ENCODE measurements at regions not wholly inside any gene's neighbourhood (a gene's known extent, or its start where the extent isn't known, plus 50 kb on each side); places are given as distances from the start of the nearest gene placed in this dataset.

- DNase-seq (ENCODE audit: insufficient read length, low spot score) (no peak), FAIRE-seq (no peak)
- TF ChIP-seq PAX5 (IDR thresholded peaks at IDR 0.05; ENCODE audit: insufficient read depth, low read length, severe bottlenecking) (no peak), POLR2AphosphoS5 (IDR thresholded peaks at IDR 0.05; ENCODE audit: low read depth, low read length) (no peak), POLR2A (IDR thresholded peaks at IDR 0.05; ENCODE audit: low read depth, low read length) (no peak), SPI1 (IDR thresholded peaks at IDR 0.05; ENCODE audit: low read depth, low read length) (no peak), TAF1 (IDR thresholded peaks at IDR 0.05; ENCODE audit: low read depth, low read length) (no peak), POU2F2 (IDR thresholded peaks at IDR 0.05; ENCODE audit: low read depth, low read length) (no peak)
These were observed 110.0 kb downstream of the GLUL start for GRCh38 chr1:182281541-182281940.

DNA sequence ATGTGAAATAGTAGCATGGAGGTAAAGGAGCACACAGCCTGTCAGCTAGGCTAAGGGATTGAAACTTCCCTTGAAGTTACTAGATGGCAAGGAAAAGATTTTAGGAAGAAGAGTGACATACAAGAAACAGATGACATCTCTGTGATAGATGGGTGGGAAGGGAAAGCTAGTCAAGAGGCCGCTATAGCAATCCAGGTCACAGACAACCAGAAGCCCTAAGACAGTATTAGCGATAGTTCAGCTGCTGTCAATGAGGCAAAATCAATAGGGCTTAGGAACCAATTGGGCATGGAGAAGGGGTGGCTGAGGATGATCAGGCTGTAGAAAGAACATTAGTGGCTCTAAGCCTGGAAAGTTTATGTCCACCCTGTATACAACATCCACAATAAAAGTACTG is 111.1 kb downstream of the GLUL start:
- DNase-seq (ENCODE audit: insufficient read length, low spot score) (no peak), FAIRE-seq (no peak)
- TF ChIP-seq TAF1 (IDR thresholded peaks at IDR 0.05; ENCODE audit: low read depth, low read length) (no peak), SPI1 (IDR thresholded peaks at IDR 0.05; ENCODE audit: low read depth, low read length) (no peak), POLR2A (IDR thresholded peaks at IDR 0.05; ENCODE audit: low read depth, low read length) (no peak)

GRCh38 chr1:182279724-182280503 is 111.7 kb downstream of the GLUL start:
- FAIRE-seq (no peak), DNase-seq (ENCODE audit: insufficient read length, low spot score) (no peak)
- TF ChIP-seq POLR2AphosphoS5 (IDR thresholded peaks at IDR 0.05; ENCODE audit: low read depth, low read length) (no peak), PAX5 (IDR thresholded peaks at IDR 0.05; ENCODE audit: insufficient read depth, low read length, severe bottlenecking) (no peak), POLR2A (IDR thresholded peaks at IDR 0.05; ENCODE audit: low read depth, low read length) (no peak), POU2F2 (IDR thresholded peaks at IDR 0.05; ENCODE audit: low read depth, low read length) (no peak), SPI1 (IDR thresholded peaks at IDR 0.05; ENCODE audit: low read depth, low read length) (no peak), TAF1 (IDR thresholded peaks at IDR 0.05; ENCODE audit: low read depth, low read length) (no peak)

DNA sequence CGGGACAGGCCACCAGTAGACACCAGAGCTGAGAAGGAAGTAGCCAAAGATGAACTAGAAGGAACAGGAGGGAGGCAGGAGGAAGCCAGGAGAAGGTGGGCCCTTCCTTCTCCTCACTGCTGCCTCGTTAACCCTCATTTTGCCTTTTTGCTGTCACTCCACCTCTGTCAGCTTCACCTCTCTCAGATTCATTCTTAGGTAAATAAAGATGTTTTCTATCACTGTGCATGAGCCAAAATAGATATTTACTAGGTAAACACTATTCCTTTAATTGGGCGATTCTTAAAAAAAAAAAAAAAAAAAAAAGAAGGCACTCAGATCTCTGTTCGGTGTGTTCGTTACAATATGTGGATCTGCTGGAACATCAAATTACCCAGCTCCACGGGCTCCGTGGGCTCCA is 112.3 kb downstream of the GLUL start:
- no peak for TF ChIP-seq SPI1 (IDR thresholded peaks at IDR 0.05; ENCODE audit: low read depth, low read length)
- TF ChIP-seq POU2F2 (IDR thresholded peaks at IDR 0.05; ENCODE audit: low read depth, low read length): no peak
- no peak for TF ChIP-seq POLR2AphosphoS5 (IDR thresholded peaks at IDR 0.05; ENCODE audit: low read depth, low read length)
- TF ChIP-seq TAF1 (IDR thresholded peaks at IDR 0.05; ENCODE audit: low read depth, low read length): no peak
- no peak for TF ChIP-seq POLR2A (IDR thresholded peaks at IDR 0.05; ENCODE audit: low read depth, low read length)
- TF ChIP-seq PAX5 (IDR thresholded peaks at IDR 0.05; ENCODE audit: insufficient read depth, low read length, severe bottlenecking): no peak
- DNase-seq (ENCODE audit: insufficient read length, low spot score) (no peak), FAIRE-seq (no peak)

DNA sequence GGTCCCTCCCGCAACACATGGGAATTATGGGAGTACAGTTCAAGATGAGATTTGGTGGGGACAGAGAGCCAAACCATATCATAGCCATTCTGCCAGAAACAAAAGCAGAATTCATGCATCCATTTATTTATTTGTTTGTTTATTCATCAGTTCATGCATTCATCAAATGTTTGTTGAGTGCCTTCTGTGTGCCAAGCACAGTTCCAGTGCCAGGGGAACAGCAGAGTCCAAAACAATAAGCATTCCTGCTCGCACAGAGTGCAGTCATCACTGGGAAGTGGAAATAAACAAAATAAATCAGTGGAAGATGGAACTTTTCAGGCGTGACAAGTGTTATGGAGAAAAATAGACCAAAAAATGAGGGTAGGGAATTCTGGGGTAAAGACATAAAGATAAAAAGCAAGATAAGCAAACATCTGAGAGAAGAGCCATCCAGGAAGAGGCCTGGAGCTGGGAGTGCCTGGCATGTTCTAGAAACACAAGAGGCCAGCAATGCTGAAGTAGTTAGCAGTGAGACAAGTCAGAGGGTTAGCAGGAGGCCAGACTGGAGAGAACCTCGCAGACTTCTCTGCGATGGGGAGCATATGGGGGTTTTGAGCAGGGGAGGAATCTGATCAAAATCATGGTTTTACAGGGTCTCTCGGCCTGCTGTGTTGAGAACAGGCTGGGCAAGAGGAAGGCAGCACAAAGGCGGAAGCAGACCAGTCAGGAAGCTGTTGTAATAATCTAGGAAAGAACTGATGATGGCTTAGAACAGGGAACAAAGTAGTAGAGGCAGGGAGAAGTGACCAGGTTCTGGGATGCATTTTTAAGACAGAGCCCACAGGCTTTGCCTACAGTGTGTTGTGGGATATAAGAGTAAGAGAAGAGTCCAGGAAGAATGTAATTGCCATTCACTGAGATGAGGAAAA is 113.2 kb downstream of the GLUL start:
- TF ChIP-seq SPI1 (IDR thresholded peaks at IDR 0.05; ENCODE audit: low read depth, low read length) (no peak), POU2F2 (IDR thresholded peaks at IDR 0.05; ENCODE audit: low read depth, low read length) (no peak), TAF1 (IDR thresholded peaks at IDR 0.05; ENCODE audit: low read depth, low read length) (no peak), PAX5 (IDR thresholded peaks at IDR 0.05; ENCODE audit: insufficient read depth, low read length, severe bottlenecking) (no peak), POLR2A (IDR thresholded peaks at IDR 0.05; ENCODE audit: low read depth, low read length) (no peak), POLR2AphosphoS5 (IDR thresholded peaks at IDR 0.05; ENCODE audit: low read depth, low read length) (no peak)
- FAIRE-seq (no peak), DNase-seq (ENCODE audit: insufficient read length, low spot score) (no peak)

DNA sequence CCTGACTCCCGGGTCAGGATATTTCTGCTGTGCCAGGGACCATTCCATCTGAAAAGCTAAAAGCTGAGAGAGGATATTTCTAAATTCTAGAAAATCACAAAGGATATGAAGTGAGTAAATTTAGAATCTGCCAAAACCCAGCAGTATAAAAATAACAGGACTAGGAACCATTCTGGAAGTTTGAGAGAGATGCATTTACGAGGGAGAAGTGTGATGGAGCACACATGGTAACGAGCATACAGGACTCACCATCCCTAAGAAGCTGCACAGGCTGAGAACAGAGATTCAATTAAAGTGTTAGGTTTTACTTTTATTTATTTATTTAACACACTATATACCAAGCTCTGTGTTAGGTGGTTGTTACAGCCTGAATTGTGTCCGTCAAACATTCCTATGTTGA is 116.3 kb downstream of the GLUL start:
- TF ChIP-seq POLR2AphosphoS5 (IDR thresholded peaks at IDR 0.05; ENCODE audit: low read depth, low read length) (no peak), TAF1 (IDR thresholded peaks at IDR 0.05; ENCODE audit: low read depth, low read length) (no peak), POLR2A (IDR thresholded peaks at IDR 0.05; ENCODE audit: low read depth, low read length) (no peak)
- no peak for DNase-seq (ENCODE audit: insufficient read length, low spot score)
- FAIRE-seq: no peak

DNA sequence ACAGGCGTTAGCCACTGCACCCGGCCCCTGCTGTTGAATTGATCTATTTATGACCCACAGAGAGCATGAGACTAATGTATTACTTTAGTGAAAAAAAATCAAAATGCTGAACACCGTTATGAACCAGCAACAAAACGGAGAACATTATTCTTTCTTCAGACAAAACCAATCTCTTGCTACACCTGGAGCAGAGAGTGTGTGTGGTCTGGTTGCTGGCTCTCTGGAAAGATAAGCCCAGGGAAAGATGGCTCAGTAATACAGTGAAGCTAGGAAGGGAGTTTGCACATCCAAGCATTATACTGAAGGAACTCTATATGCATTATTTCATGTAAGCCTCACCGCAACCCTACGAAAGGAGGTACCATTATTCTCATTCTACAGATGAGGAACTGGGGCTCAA is 117.0 kb downstream of the GLUL start:
- FAIRE-seq: no peak
- no peak for DNase-seq (ENCODE audit: insufficient read length, low spot score)
- no peak for TF ChIP-seq TAF1 (IDR thresholded peaks at IDR 0.05; ENCODE audit: low read depth, low read length)
- TF ChIP-seq POLR2AphosphoS5 (IDR thresholded peaks at IDR 0.05; ENCODE audit: low read depth, low read length): no peak

- no peak for DNase-seq (ENCODE audit: insufficient read length, low spot score)
- no peak for TF ChIP-seq SPI1 (IDR thresholded peaks at IDR 0.05; ENCODE audit: low read depth, low read length)
- no peak for TF ChIP-seq TAF1 (IDR thresholded peaks at IDR 0.05; ENCODE audit: low read depth, low read length)
- no peak for TF ChIP-seq POLR2AphosphoS5 (IDR thresholded peaks at IDR 0.05; ENCODE audit: low read depth, low read length)
- no peak for TF ChIP-seq PAX5 (IDR thresholded peaks at IDR 0.05; ENCODE audit: insufficient read depth, low read length, severe bottlenecking)
- no peak for TF ChIP-seq POLR2A (IDR thresholded peaks at IDR 0.05; ENCODE audit: low read depth, low read length)
- no peak for TF ChIP-seq POU2F2 (IDR thresholded peaks at IDR 0.05; ENCODE audit: low read depth, low read length)
- FAIRE-seq: no peak
These were observed 120.9 kb downstream of the GLUL start for GRCh38 chr1:182270731-182271130.

GRCh38 chr1:182269097-182269496 is 122.5 kb downstream of the GLUL start:
- no peak for FAIRE-seq
- TF ChIP-seq POLR2A (IDR thresholded peaks at IDR 0.05; ENCODE audit: low read depth, low read length): no peak
- TF ChIP-seq SPI1 (IDR thresholded peaks at IDR 0.05; ENCODE audit: low read depth, low read length): no peak
- no peak for TF ChIP-seq POLR2AphosphoS5 (IDR thresholded peaks at IDR 0.05; ENCODE audit: low read depth, low read length)
- no peak for TF ChIP-seq TAF1 (IDR thresholded peaks at IDR 0.05; ENCODE audit: low read depth, low read length)
- no peak for DNase-seq (ENCODE audit: insufficient read length, low spot score)

- DNase-seq (ENCODE audit: insufficient read length, low spot score) (no peak), FAIRE-seq (no peak)
- TF ChIP-seq POLR2A (IDR thresholded peaks at IDR 0.05; ENCODE audit: low read depth, low read length) (no peak), TAF1 (IDR thresholded peaks at IDR 0.05; ENCODE audit: low read depth, low read length) (no peak), POLR2AphosphoS5 (IDR thresholded peaks at IDR 0.05; ENCODE audit: low read depth, low read length) (no peak), POU2F2 (IDR thresholded peaks at IDR 0.05; ENCODE audit: low read depth, low read length) (no peak), SPI1 (IDR thresholded peaks at IDR 0.05; ENCODE audit: low read depth, low read length) (no peak), PAX5 (IDR thresholded peaks at IDR 0.05; ENCODE audit: insufficient read depth, low read length, severe bottlenecking) (no peak)
These were observed 122.9 kb downstream of the GLUL start for GRCh38 chr1:182268669-182269068.
